GM20431 (cell line): ENCODE measurements at regions not wholly inside any gene's neighbourhood (a gene's known extent, or its start where the extent isn't known, plus 50 kb on each side); places are given as distances from the start of the nearest gene placed in this dataset.

Source experiments
- in situ Hi-C: fragments of 300-500 bp; cut with MseI, MboI; formaldehyde crosslinking; loops from one replicate; pipeline ENCODE4 v1.15.0; 2020; ENCODE audit warnings: low sequenced_read_pairs; ENCODE audit not compliant: unreplicated experiment

GRCh38 chr12:127311720-127312364 lies 955.1 kb upstream of the TMEM132C start:
- in situ Hi-C loops = no loop called here

GRCh38 chr12:127324681-127325080 lies 942.3 kb upstream of the TMEM132C start:
- in situ Hi-C loops = no loop called here

DNA sequence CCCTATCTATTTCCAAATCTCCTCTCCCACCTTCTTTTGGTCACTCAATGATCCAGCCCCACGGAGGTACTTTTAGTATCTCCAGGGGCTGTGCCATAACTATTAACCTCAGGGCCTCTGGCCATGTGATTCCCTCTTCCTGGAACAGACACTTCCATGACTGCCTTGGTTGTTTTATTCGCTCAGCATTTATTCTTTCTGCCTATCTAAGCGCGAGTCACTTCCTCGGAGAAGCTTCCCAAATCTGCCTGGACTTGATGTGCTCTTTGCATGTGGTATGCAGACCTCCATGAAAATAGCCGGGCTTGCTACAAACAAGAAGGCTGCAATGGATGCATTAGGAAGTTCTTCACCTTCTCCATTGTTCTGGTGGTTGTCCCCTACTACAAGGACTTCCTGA lies 939.0 kb upstream of the TMEM132C start:
- in situ Hi-C loops = no loop called here

DNA sequence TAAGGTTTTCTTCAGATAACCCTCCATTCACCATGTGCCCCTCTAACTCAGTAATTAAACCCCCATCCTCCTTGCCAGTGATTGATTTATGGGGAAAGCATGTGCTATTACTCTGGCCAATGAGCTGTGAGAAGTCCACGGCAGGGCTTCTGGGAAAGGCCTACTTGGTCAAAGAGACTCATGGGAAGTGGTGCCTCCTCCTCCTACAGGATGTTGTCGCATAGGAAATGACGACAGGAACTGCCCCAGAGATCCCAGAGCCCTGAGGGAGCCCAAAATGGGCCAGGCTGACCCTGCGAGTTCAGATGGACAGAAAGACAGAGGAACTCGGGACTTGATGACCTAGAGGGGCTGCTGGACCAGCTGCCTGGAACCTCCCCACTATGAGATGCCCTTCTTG lies 938.1 kb upstream of the TMEM132C start:
- in situ Hi-C loops = no loop called here

GRCh38 chr12:127334365-127334764 lies 932.6 kb upstream of the TMEM132C start:
- in situ Hi-C loops = no loop called here

DNA sequence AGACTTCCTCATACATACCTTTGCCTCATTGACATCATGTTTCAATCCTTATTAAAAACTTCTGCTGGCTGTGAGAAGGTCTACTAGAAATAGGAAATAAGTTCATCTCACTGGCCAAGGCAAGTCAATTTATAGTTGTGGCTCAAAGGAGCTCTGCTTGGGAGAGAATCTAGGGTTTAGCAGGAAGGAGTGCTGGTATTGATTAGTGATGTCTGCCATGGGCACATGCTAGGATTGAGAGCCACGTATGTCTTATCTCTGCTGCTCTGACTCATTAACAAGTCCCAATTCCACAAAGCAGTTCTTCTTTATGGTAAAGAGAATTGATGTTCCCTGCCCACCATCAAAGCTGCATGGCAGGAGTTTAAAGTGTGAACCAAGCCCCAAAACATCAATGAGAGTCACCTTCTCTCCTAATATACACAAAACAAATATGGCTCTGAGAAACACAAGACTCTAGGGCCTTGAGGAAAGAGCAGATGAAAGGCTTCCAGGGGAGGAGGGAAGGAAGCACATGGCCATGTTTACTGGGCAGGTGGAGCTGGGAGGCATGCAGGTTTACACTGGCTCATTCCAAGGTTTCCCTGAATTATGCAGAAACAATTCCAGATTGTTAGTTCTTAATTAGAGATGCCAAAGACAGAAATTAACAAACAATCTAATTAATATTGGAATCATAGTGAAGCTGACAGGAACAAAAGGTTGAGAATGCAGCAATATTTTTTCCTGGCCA lies 931.9 kb upstream of the TMEM132C start:
- in situ Hi-C loops = no loop called here

DNA sequence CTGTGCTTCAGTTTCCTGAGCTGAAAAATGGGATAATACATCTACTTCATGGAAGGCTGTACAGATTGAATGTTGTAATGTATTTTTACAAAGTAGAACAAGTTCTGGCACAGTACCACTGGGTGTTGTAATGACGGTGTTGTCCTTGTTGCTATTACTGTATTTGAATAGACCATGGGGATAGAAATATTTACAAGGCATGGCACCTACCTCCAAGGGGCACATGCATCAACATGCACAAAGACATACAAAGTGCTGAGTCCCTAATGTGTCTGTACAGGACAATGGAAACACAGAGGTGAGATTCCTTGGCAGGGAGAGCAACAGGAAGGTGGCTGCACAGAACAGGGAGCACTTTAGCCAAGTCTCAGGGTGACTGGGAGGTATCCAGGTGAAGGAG lies 930.6 kb upstream of the TMEM132C start:
- in situ Hi-C loops = no loop called here

GRCh38 chr12:127339065-127339464 lies 927.9 kb upstream of the TMEM132C start:
- in situ Hi-C loops = no loop called here

DNA sequence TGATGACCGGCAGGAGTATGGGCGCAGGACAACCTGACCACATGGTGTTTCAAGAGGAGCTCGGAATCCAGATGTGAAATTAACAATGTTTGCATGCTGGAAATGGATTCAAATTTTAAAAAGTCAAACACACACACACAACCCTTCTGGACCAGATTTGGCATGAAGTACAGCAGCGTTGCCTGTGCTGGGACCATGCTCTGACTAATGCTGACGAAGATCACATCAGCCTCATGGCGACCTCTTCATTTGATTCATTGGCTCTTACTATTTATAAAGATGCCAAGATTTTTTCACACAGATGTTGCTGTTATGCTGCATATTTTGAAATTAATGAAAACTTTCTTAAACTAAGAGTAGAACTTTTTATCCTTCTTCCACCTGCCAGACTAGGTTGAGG lies 926.6 kb upstream of the TMEM132C start:
- in situ Hi-C loops = no loop called here

GRCh38 chr12:127342861-127343260 lies 924.1 kb upstream of the TMEM132C start:
- in situ Hi-C loops = no loop called here

- in situ Hi-C loops = no loop called here
These were observed 923.0 kb upstream of the TMEM132C start for GRCh38 chr12:127343940-127344339.

DNA sequence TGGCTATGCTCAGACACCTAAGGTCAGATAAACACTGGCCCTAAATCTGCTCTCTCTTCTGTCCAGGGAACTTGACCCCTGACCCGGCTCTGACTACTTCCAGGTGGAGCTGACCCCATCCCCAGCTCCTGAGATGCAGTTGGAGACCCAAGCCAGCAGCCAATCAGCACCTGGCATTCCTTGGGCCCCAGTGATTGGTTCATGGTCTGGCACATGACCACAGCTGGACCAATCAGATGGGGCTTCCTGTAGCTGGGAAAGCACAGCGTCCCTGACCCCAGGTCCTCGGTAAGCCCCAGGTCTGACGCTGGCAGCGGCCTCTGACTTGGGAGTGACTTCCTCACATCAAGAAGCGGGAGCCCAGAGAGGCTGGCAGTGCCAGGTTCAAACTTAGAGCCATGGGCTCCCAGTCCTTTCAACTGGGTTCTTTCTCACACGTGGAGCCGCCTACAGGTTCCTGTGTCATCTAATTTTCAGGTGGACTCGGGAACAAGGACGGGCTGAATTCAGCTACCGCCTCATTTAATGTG lies 915.4 kb upstream of the TMEM132C start:
- in situ Hi-C loops = no loop called here

DNA sequence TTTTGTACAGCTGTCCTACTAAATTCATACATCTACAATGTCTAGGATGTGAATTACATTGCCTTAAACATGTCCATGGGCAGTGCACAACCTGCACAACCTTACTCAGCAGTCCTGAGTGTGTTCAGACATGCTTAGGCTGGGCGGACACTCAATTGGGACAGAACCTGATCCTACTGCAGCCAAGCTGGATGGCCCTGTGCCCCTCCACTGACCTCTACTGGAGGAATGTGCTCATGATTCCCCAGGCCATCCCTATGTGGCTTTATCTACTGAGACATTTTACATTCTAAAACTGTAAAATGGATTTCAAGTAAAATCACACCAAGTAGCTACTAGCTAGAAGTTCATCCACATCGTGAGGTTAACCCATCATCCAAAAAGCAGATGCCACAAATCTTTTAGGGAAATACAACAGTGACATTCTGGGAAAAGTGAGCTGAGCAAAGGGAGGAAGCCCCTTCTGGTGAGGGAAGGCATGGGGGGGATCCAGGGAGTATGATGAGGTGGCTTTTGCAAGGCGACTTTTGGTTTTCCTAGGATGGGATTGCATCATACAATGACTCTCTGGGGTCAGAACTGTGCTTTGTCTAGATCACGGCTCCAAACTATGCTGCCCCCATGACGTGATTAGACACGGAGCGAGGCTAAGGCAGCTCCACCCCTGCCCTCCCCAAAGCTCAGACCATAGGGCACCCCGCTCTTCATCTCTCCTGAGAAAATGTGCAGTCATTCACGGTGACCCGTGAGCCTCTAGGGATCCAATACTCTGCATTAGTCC lies 911.7 kb upstream of the TMEM132C start:
- in situ Hi-C loops = no loop called here

DNA sequence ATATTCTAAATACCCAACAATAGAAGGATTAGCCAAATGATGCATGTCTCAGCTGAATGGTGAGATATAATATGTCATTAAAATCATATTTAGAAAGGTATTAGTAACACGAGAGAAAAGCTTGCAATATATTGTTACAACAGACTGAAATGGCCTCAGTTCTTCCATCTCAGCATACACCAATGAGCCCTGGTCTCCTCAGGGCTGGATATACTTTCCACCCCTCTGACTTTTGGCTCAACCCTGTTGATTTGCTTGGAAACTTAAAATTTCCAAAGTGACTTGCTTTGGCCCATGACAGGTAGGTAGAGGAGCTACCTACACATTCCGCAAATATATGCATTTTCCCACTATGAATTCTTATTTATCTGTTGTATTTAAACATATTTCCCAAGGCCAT lies 908.1 kb upstream of the TMEM132C start:
- in situ Hi-C loops = no loop called here

DNA sequence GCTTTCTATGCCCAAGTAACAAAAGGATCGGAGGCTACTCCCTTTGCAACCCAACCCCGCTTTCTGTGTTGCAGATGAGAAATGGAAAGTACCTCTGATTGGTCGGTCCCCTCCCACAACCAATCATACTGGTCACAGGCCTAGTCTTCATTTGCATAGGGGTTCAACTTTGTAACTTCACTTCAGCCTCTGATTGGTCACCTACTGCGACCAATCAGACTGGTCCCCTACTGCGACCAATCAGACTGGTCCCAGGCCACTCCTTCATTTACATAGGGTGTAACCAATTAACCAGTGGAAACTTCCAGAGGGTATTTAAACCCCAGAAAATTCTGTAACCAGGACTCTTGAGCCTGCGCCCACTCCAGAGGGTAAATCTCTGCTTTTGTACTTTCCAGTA lies 906.4 kb upstream of the TMEM132C start:
- in situ Hi-C loops = no loop called here

DNA sequence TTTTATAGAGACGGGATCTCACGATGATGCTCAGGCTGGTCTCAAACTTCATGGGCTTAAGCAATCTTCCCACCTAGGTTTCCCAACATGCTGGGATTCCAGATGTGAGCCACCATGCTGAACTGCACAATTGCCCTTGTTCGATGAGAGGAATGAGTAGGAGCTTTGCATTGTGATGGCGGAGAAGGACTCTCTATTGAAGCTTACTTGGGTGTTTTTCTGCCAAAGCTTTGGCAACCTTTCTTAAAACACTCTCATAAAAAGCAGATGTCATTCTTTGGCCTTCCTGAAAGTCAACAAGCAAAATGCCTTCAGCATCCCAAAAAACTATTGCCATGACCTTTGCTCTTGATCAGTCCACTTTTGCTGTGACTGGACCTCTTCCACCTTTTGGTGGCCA lies 904.8 kb upstream of the TMEM132C start:
- in situ Hi-C loops = no loop called here

GRCh38 chr12:127363392-127363791 lies 903.6 kb upstream of the TMEM132C start:
- in situ Hi-C loops = no loop called here

DNA sequence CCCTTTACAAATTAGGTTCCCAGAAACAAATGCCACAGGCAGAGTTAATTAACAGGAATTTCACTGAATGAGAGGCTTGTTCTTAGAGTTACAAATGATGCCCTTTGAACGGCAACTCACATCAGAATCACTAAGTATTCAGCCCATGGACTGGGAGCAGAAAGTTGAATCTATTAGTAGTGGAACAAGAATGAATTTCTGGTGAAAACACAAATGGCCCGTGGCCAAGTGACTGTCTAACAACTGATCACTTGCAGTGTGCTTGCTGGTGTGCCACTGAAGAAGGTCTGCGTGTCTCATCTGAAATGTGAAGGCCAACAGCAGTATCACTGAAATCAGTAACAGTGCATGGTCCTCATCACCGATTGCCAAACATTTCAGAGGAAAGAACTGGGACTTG lies 893.4 kb upstream of the TMEM132C start:
- in situ Hi-C loops = no loop called here

DNA sequence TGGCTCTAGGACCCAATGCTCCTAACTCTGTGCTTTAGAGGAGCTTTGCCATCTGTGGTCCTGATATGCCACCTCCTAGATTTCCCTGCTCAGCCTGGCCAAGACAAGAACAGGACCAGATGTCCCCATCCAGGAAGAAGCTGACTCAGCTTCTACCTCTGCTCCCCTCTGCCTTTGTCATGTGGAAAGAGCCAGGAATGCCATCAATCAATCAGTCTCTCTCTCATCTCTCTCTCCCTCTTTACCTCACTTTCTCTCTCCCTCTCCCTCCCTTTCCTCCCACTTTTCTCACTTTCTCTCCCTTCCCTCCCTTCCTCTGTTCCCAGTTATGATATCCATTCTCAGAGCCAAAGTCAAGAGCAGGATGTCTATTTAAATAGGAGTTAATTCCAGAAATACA lies 892.5 kb upstream of the TMEM132C start:
- in situ Hi-C loops = no loop called here

DNA sequence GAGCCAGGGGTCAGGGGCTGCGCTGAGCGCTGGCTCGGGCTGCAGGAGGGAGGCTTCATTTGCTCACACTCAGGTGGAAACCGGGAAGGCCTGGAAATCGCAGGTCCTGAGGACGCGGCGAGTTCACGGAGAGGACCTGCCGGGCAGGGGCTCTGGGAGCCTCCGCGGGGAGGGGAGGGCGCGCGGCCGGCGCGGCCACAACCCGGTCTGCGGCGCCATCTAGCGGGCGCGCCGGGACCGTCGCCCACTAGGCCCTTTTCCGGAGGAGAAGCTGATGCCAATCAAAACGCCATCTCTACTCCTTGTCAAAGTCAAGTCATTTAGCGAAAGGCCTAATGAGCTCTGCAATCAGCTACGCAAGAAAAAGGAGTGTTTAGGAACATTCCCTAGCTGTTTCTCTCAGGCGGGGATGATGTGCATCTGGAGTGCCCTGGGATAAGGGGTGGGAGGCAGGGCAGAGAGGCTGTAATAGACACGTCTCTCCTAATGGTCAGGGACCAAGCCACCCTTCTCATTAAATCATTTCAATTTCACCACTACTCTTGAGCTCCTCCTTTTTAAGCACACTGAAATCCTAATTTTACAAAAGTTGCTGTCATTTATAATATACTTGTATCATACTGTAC lies 885.8 kb upstream of the TMEM132C start:
- in situ Hi-C loops = loop anchor here (25.0 kb wide), 1 partner anchor 1319 kb away; no protein-coding TSS in a partner anchor
